Left ventricle myocardium inferior (tissue), 1 donor: ENCODE measurements at regions not wholly inside any gene's neighbourhood (a gene's known extent, or its start where the extent isn't known, plus 50 kb on each side); places are given as distances from the start of the nearest gene placed in this dataset.

Experiments used
- DNase-seq: peaks from one replicate; pipeline ENCODE4 v3.0.0-alpha.2; 2020
- H3K27ac ChIP-seq: fragments of 200-600 bp; replicated peaks from 2 replicates; pipeline ENCODE4 v1.8.0; 2021
- H3K27me3 ChIP-seq: fragments of 200-600 bp; 2 replicates; pipeline ENCODE4 v1.8.0; 2021; ENCODE audit warnings: low read depth
- H3K36me3 ChIP-seq: fragments of 200-600 bp; 2 replicates; pipeline ENCODE4 v1.8.0; 2021
- H3K4me1 ChIP-seq: fragments of 200-600 bp; 2 replicates; pipeline ENCODE4 v1.8.0; 2021
- H3K4me3 ChIP-seq: fragments of 200-600 bp; 2 replicates; pipeline ENCODE4 v1.8.0; 2021; ENCODE audit warnings: mild to moderate bottlenecking, moderate library complexity
- H3K9me3 ChIP-seq: fragments of 200-600 bp; replicated peaks from 2 replicates; pipeline ENCODE4 v1.8.0; 2021
- intact Hi-C: fragments of 100-400 bp; cut with micrococcal nuclease; formaldehyde crosslinking; loops from one replicate; pipeline ENCODE4 v1.11.0; 2022
- TF ChIP-seq, protein P1 (sequence below): fragments of 200-600 bp; IDR thresholded peaks from 2 replicates; pipeline ENCODE4 v1.8.0; 2021; ENCODE audit warnings: antibody characterized with exemption, mild to moderate bottlenecking, borderline replicate concordance
- donor health status: DM: no; HTN: yes; CAD: no; lungs with severe emphysema.

DNA sequence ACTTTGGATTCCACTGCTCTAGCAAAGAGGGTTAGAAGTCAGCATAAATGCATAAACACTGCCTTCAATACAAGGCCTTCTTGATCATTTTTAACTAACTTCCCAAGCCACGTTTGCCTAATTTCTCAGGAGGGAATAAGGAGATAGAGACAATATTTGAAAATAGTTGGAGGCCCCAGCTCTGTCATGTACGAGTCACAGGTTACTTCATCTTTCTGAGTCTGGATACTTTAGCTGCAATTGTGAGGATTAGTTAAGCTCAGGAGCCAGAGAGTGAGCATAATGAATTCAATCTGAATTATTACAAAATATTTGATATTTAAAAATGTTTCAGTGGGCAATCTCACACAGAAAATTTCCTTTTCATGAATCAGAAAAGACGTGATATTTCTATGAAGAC, 298.9 kb downstream of the SHOX2 start:
- intact Hi-C loops: no loop called here

DNA sequence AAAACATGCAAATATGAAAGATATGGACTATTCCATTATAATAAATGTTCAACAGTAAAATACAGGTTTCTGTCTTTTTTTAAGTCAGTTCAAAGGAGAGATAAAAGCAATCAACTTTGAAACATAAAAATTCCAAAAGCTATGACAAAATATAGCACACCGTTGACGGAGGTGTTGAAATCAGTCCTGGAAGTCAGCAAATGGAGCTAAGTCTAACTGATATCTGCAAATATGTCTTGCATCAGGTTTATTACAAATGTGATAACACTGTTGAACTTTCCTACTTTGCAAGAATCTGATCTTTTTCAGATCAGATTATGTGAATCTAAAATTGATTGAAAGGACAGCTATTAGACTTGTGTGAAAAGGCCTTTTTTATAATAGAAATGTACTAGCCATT, 300.7 kb downstream of the SHOX2 start:
- no peaks in the 10 kb centered on the region for H3K4me1 ChIP-seq
- no peaks in the 10 kb centered on the region for H3K36me3 ChIP-seq
- peaks cover 31% of the 10 kb centered on the region for H3K9me3 ChIP-seq
- intact Hi-C loops: no loop called here
- H3K27me3 ChIP-seq: no peaks in the 10 kb centered on the region
- no peak overlapping the region for H3K4me3 ChIP-seq
- H3K27ac ChIP-seq: no peak overlapping the region
- TF ChIP-seq, protein P1, sequence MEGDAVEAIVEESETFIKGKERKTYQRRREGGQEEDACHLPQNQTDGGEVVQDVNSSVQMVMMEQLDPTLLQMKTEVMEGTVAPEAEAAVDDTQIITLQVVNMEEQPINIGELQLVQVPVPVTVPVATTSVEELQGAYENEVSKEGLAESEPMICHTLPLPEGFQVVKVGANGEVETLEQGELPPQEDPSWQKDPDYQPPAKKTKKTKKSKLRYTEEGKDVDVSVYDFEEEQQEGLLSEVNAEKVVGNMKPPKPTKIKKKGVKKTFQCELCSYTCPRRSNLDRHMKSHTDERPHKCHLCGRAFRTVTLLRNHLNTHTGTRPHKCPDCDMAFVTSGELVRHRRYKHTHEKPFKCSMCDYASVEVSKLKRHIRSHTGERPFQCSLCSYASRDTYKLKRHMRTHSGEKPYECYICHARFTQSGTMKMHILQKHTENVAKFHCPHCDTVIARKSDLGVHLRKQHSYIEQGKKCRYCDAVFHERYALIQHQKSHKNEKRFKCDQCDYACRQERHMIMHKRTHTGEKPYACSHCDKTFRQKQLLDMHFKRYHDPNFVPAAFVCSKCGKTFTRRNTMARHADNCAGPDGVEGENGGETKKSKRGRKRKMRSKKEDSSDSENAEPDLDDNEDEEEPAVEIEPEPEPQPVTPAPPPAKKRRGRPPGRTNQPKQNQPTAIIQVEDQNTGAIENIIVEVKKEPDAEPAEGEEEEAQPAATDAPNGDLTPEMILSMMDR: no peak
- no peak for DNase-seq

More for the DNA sequence above, 298.9 kb downstream of the SHOX2 start:
- Histone ChIP-seq H3K27ac (no peak overlapping the region), H3K4me1 (no peaks in the 10 kb centered on the region), H3K4me3 (no peak overlapping the region), H3K27me3 (no peaks in the 10 kb centered on the region), H3K36me3 (no peaks in the 10 kb centered on the region), H3K9me3 (peaks cover 16% of the 10 kb centered on the region)
- DNase-seq: no peak
- TF ChIP-seq, protein P1: no peak

- Histone ChIP-seq H3K27me3 (no peaks in the 10 kb centered on the region), H3K36me3 (no peaks in the 10 kb centered on the region), H3K9me3 (peaks cover 12% of the 10 kb centered on the region), H3K4me1 (no peaks in the 10 kb centered on the region), H3K4me3 (no peak overlapping the region), H3K27ac (no peak overlapping the region)
- DNase-seq: no peak
- TF ChIP-seq, protein P1: no peak
- intact Hi-C loops: no loop called here
These were observed 291.6 kb upstream of the VEPH1 start for GRCh38 chr3:157794771-157795170.

GRCh38 chr3:157793745-157794144, 290.5 kb upstream of the VEPH1 start:
- TF ChIP-seq, protein P1: no peak
- H3K27me3 ChIP-seq: no peaks in the 10 kb centered on the region
- intact Hi-C loops: no loop called here
- DNase-seq: no peak
- no peaks in the 10 kb centered on the region for H3K4me1 ChIP-seq
- H3K9me3 ChIP-seq: peaks cover 2% of the 10 kb centered on the region
- no peak overlapping the region for H3K27ac ChIP-seq
- H3K36me3 ChIP-seq: no peaks in the 10 kb centered on the region
- no peak overlapping the region for H3K4me3 ChIP-seq

DNA sequence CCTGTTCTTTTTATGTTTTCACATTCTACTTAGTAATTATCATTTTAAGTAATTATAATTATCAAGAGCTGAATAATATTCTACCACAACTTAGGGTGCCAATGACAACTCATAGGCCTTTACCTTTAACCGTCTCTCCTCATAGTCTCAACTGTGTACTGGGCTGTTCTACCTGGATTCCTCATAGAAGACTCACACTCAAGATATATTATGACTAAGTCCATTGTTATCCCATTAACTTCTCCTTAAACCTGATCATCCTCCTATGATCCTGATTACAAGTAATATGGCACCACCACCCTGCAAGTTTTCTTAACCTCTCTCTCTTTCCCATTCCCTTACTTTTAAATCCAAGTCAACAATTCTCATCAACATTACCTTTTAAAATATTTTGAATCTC, 285.9 kb upstream of the VEPH1 start:
- TF ChIP-seq, protein P1: no peak
- Histone ChIP-seq H3K9me3 (no peaks in the 10 kb centered on the region), H3K27ac (no peak overlapping the region), H3K4me3 (no peak overlapping the region), H3K27me3 (no peaks in the 10 kb centered on the region), H3K4me1 (no peaks in the 10 kb centered on the region), H3K36me3 (no peaks in the 10 kb centered on the region)
- no peak for DNase-seq
- intact Hi-C loops: no loop called here

DNA sequence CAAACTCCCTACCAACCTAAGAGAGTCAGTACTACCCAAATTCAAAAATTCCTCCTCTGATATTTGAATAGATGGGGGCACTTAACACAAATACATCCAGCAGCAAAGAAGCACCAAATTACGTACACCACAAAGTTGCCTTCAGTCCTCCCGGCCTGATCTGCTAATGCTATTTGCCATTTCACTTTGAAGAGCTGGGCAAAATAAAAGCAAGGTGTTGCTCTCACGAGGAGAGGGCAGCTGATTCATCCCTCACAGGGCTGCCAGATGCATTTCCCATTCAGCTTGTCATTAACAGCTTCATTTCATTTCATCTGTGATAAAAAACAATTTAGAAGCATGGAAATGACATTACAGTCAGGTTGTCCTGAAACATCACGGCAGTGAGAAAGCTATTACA, 283.4 kb upstream of the VEPH1 start:
- Histone ChIP-seq H3K4me3 (no peak overlapping the region), H3K9me3 (no peaks in the 10 kb centered on the region), H3K4me1 (no peaks in the 10 kb centered on the region), H3K27ac (no peak overlapping the region), H3K36me3 (no peaks in the 10 kb centered on the region), H3K27me3 (no peaks in the 10 kb centered on the region)
- intact Hi-C loops: no loop called here
- TF ChIP-seq, protein P1: no peak
- DNase-seq: no peak
